Lower leg skin (tissue), 4 donors: ENCODE measurements at regions not wholly inside any gene's neighbourhood (a gene's known extent, or its start where the extent isn't known, plus 50 kb on each side); places are given as distances from the start of the nearest gene placed in this dataset.

ENCODE experiments used
- DNase-seq, 2 donors: peaks; one replicate each; pipeline ENCODE4 v3.0.0-alpha.2; 2019; ENCODE audit warnings: low spot score in 2 of 2
- H3K4me3 ChIP-seq: fragments of 200-600 bp; sonication (generic); 2 replicates; pipeline ENCODE4 v1.5.1; 2017; ENCODE audit warnings: mild to moderate bottlenecking, low read depth; ENCODE audit not compliant: poor library complexity, severe bottlenecking
- POLR2A ChIP-seq, 2 donors: fragments of 450-650 bp; IDR thresholded peaks; one replicate each; pipeline ENCODE4 v1.6.1; 2016 to 2017; ENCODE audit warnings: antibody characterized with exemption in 2 of 2, mild to moderate bottlenecking in 1 of 2, moderate library complexity in 1 of 2
- WGBS, 2 donors: methylation state at CpG; one replicate each; pipeline ENCODE4 v1.1.5; 2018; 5-methylcytosine and 5-hydroxymethylcytosine counted together
- intact Hi-C: fragments of 100-400 bp; cut with DNase I; formaldehyde crosslinking; loops from one replicate; pipeline ENCODE4 v1.15.0; 2023; ENCODE audit warnings: low total_unique reads
- TF ChIP-seq, protein P1 (sequence below), 3 donors: fragments of 450-650 bp; IDR thresholded peaks; one replicate each; pipeline ENCODE4 v1.5.1; 2016; ENCODE audit warnings: antibody characterized with exemption in 3 of 3, mild to moderate bottlenecking in 3 of 3, moderate library complexity in 2 of 3

DNA sequence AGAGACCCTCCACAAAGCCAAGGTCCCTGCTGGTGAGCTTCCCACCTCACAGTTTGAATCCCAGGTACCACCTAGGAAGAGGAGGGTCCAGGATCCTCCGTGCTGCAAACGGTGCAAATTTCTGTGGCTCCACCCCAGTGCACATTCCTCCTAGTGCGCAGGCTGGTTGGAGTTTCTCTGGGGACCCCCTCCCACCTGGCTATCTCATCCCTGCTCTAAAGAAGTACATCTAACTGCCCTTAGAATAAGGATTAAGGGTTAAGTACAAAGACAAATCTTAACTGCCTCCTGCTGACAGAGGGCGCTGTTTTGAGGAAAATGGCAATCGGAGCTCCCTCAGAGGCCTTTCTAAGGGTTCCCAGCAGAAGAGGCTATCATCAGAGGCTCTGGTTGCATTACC, 109.6 kb upstream of the FSIP2 start:
- no peak overlapping the region for H3K4me3 ChIP-seq
- 30% methylated on average over 5 of the region's 5 CpGs for WGBS, 2 donors
- TF ChIP-seq, protein P1, sequence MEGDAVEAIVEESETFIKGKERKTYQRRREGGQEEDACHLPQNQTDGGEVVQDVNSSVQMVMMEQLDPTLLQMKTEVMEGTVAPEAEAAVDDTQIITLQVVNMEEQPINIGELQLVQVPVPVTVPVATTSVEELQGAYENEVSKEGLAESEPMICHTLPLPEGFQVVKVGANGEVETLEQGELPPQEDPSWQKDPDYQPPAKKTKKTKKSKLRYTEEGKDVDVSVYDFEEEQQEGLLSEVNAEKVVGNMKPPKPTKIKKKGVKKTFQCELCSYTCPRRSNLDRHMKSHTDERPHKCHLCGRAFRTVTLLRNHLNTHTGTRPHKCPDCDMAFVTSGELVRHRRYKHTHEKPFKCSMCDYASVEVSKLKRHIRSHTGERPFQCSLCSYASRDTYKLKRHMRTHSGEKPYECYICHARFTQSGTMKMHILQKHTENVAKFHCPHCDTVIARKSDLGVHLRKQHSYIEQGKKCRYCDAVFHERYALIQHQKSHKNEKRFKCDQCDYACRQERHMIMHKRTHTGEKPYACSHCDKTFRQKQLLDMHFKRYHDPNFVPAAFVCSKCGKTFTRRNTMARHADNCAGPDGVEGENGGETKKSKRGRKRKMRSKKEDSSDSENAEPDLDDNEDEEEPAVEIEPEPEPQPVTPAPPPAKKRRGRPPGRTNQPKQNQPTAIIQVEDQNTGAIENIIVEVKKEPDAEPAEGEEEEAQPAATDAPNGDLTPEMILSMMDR (IDR thresholded peaks at IDR 0.05), result no peak
- no peak for TF ChIP-seq POLR2A (IDR thresholded peaks at IDR 0.05)
- intact Hi-C loops, result no loop called here
- DNase-seq, result no peak

DNA sequence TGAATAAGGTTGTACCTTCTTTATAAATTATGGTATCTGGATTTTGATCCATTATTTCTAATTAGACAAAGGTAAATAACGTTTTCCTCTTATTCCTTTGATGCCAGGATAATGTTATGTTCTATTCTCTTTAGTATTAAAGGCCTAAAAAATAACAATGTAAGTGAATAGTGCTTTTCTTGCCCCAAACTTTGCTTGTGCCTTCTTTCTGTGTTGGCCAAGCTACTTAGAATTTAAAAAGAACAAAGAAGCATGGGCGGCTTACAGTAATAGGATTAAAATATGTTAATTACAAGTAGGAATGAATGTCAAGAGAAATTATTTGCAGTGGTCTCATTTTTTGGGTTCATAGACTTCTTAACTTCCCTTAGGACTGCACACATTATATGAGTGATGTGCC, 105.0 kb upstream of the FSIP2 start:
- H3K4me3 ChIP-seq, result no peak overlapping the region
- intact Hi-C loops, result no loop called here
- WGBS, 2 donors, result 66 to 68% methylated on average over 2 of the region's 2 CpGs

DNA sequence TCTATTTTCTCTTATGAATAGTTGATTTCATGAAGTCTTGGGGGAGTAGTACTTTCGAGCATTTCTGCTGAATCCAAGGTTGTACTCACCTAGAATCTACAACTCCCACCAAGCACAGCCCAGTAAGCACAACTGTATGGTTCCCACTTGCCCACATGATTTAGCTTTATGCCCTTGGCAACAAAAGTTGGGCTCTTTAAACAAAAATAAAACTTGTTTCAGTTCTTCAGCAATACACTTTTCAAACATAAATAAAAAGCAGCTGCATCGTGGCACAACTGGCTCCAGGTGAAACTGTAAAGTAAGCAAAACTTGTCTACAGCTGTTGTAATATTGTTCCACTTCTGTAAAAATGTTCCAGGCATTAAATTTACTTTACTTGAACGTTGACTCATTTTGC, 99.8 kb upstream of the FSIP2 start:
- intact Hi-C loops, result no loop called here
- DNase-seq, result no peak
- TF ChIP-seq POLR2A (IDR thresholded peaks at IDR 0.05), result no peak
- TF ChIP-seq, protein P1 (IDR thresholded peaks at IDR 0.05), result no peak
- 23 to 33% methylated on average over 3 of the region's 3 CpGs for WGBS, 2 donors
- no peak overlapping the region for H3K4me3 ChIP-seq

More for the DNA sequence above, 105.0 kb upstream of the FSIP2 start:
- DNase-seq, result no peak
- TF ChIP-seq, protein P1 (IDR thresholded peaks at IDR 0.05), result no peak
- no peak for TF ChIP-seq POLR2A (IDR thresholded peaks at IDR 0.05)

DNA sequence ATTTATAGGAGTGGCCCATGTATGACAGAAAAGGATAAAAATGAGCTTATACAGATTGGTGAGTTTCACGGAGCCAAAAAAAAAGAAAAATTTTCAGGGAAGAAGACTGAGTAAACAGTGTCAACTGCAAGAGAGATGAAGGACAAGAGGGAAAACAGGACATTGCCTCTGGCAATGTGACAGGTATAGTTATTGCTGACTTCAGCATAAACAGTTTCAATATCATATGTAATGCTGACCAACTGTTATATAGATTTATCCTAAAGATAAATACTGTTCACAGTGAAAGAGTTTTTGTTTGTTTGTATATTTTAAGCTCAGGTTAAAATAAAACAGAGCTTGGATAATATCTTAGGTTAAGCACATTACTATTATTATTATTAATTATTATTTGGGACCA, 98.0 kb upstream of the FSIP2 start:
- intact Hi-C loops, result no loop called here

DNA sequence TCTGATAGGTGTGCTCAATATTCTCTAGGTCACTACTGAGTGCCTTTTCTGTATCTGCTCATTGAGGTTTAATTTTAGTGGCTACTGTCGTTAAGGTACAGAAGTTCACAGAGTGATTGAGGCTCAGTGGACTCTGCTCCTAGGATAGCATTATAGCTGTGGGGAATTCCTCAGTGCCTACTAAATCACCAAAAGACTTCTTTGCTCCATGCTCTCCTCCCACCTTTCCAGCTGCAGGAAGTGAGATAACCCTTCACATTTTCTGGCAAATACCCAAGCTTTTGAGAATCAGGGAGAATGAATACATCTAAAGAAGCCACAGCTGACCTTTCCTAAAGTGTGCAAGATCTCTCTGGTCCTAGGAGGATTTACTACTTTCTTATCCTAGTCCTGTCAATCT, 95.2 kb upstream of the FSIP2 start:
- H3K4me3 ChIP-seq, result no peak overlapping the region
- WGBS, 2 donors, result 65 to 72% methylated on average over 1 of the region's 1 CpG

More for the DNA sequence above, 98.0 kb upstream of the FSIP2 start:
- WGBS, 2 donors, result 85 to 92% methylated on average over 1 of the region's 1 CpG
- TF ChIP-seq POLR2A (IDR thresholded peaks at IDR 0.05), result no peak
- TF ChIP-seq, protein P1 (IDR thresholded peaks at IDR 0.05), result no peak
- no peak overlapping the region for H3K4me3 ChIP-seq
- DNase-seq, result no peak

DNA sequence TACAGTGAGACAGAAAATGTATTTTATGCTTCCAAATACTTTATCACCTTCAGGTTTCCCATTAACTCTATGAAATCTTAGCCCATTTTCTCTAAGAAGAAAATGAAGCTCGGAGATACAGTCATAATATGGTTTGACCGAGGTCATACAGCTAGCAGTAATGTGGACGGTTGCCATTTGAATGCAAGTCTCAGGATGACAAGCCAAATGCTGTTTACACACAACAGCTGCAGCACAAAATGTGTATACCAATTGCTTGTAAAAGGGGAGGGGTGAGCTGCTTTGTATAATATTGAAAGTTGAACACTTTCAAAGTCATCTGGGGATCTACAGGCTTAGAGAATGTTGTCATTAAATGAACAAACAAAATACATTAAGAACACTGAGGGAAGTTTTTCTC, 93.8 kb upstream of the FSIP2 start:
- intact Hi-C loops, result no loop called here
- 52 to 61% methylated on average over 3 of the region's 3 CpGs for WGBS, 2 donors
- no peak for TF ChIP-seq POLR2A (IDR thresholded peaks at IDR 0.05)
- TF ChIP-seq, protein P1 (IDR thresholded peaks at IDR 0.05), result no peak
- DNase-seq, result no peak
- H3K4me3 ChIP-seq, result no peak overlapping the region

More for the DNA sequence above, 95.2 kb upstream of the FSIP2 start:
- intact Hi-C loops, result no loop called here
- TF ChIP-seq POLR2A (IDR thresholded peaks at IDR 0.05), result no peak
- TF ChIP-seq, protein P1 (IDR thresholded peaks at IDR 0.05), result no peak
- DNase-seq, result no peak
